Astrocyte (in vitro differentiated cells and primary cell): ENCODE measurements at regions not wholly inside any gene's neighbourhood (a gene's known extent, or its start where the extent isn't known, plus 50 kb on each side); places are given as distances from the start of the nearest gene placed in this dataset.

ENCODE experiments used
- DNase-seq: peaks from one replicate; pipeline ENCODE4 v3.0.0-alpha.2; 2010; ENCODE audit warnings: low read depth
- FAIRE-seq: peaks from 2 replicates; lab custom pipeline; 2011; peaks lifted over from hg19 to GRCh38; lab: Jason Lieb, UNC
- H2AFZ ChIP-seq: 2 replicates; pipeline ENCODE4 v1.6.0; 2012; ENCODE audit warnings: low read depth, low read length, inconsistent platforms
- H3K27ac ChIP-seq: 2 replicates; pipeline ENCODE4 v1.5.1; 2011; ENCODE audit warnings: low read depth, low read length, inconsistent platforms
- H3K27me3 ChIP-seq: 2 replicates; pipeline ENCODE4 v1.6.0; 2011; ENCODE audit warnings: low read length, inconsistent platforms; ENCODE audit not compliant: insufficient read depth
- H3K36me3 ChIP-seq: 2 replicates; pipeline ENCODE4 v1.5.1; 2011; ENCODE audit warnings: low read length, inconsistent platforms; ENCODE audit not compliant: insufficient read depth
- H3K4me1 ChIP-seq: 2 replicates; pipeline ENCODE4 v1.5.1; 2011; ENCODE audit warnings: low read length, inconsistent platforms; ENCODE audit not compliant: insufficient read depth
- H3K4me2 ChIP-seq: 2 replicates; pipeline ENCODE4 v1.6.0; 2012; ENCODE audit warnings: low read length, inconsistent platforms
- H3K4me3 ChIP-seq: 2 replicates; pipeline ENCODE4 v1.5.1; 2011; ENCODE audit warnings: low read depth, mild to moderate bottlenecking, low read length, inconsistent platforms; ENCODE audit not compliant: insufficient read depth
- H3K79me2 ChIP-seq: 2 replicates; pipeline ENCODE4 v1.6.0; 2012; ENCODE audit warnings: mild to moderate bottlenecking, low read length, inconsistent platforms; ENCODE audit not compliant: insufficient read depth
- H3K9ac ChIP-seq: 2 replicates; pipeline ENCODE4 v1.6.0; 2012; ENCODE audit warnings: mild to moderate bottlenecking, low read length, inconsistent platforms
- H3K9me3 ChIP-seq: 2 replicates; pipeline ENCODE4 v1.5.1; 2012; ENCODE audit warnings: low read depth, mild to moderate bottlenecking, low read length, inconsistent platforms; ENCODE audit not compliant: insufficient read depth
- H4K20me1 ChIP-seq: 2 replicates; pipeline ENCODE4 v1.6.0; 2012; ENCODE audit warnings: low read length, inconsistent platforms; ENCODE audit not compliant: insufficient read depth
- H3K27ac Mint-ChIP-seq: one replicate; pipeline ENCODE4 v1.8.0; 2021; ENCODE audit warnings: mild to moderate bottlenecking, mixed read lengths; ENCODE audit not compliant: unreplicated experiment
- H3K27me3 Mint-ChIP-seq: one replicate; pipeline ENCODE4 v1.8.0; 2021; ENCODE audit warnings: low read depth, mixed read lengths; ENCODE audit not compliant: unreplicated experiment
- H3K36me3 Mint-ChIP-seq: one replicate; pipeline ENCODE4 v1.8.0; 2021; ENCODE audit warnings: low read depth, mixed read lengths; ENCODE audit not compliant: unreplicated experiment
- H3K4me1 Mint-ChIP-seq: one replicate; pipeline ENCODE4 v1.8.0; 2021; ENCODE audit warnings: low read depth, mixed read lengths; ENCODE audit not compliant: unreplicated experiment
- H3K4me3 Mint-ChIP-seq: one replicate; pipeline ENCODE4 v1.8.0; 2021; ENCODE audit warnings: mild to moderate bottlenecking, moderate library complexity, mixed read lengths; ENCODE audit not compliant: unreplicated experiment
- H3K9me3 Mint-ChIP-seq: one replicate; pipeline ENCODE4 v1.8.0; 2021; ENCODE audit warnings: mild to moderate bottlenecking, mixed read lengths; ENCODE audit not compliant: unreplicated experiment
- EZH2 ChIP-seq: IDR thresholded peaks from 2 replicates; pipeline ENCODE4 v1.6.1; 2012; ENCODE audit warnings: mild to moderate bottlenecking, low read length, inconsistent platforms; ENCODE audit not compliant: insufficient read depth
- TF ChIP-seq, protein P1 (sequence below): IDR thresholded peaks from 2 replicates; pipeline ENCODE4 v1.5.1; 2011; ENCODE audit warnings: low read depth, mild to moderate bottlenecking, inconsistent platforms, low read length, moderate library complexity; ENCODE audit not compliant: insufficient read depth

DNA sequence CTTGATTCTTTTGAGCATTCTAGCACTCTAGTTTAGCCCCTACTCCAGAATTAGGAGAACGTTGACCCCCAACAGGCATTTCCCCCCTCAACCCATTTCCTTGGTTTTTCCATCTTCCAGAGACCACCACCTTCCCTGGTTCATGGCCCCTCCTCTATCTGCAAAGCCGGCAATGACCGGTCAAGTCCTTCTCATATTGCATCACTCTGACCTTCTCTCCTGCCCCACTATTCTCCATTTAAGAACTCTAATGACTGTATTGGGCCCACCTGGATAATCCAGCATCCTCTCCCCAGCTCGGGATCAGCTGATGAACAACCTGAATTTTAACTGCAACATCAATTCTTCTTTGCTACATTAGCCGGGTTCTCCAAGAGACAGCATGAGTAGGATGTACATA, 437.4 kb downstream of the NPHP4 start:
- Mint-ChIP-seq H3K4me1 (no peaks in the 10 kb centered on the region), H3K9me3 (peaks cover 12% of the 10 kb centered on the region), H3K27me3 (peaks cover 9% of the 10 kb centered on the region), H3K36me3 (no peaks in the 10 kb centered on the region), H3K4me3 (no peak overlapping the region), H3K27ac (no peak overlapping the region)
- Histone ChIP-seq H3K36me3 (no peaks in the 10 kb centered on the region), H3K4me1 (no peaks in the 10 kb centered on the region), H4K20me1 (no peaks in the 10 kb centered on the region), H3K79me2 (no peaks in the 10 kb centered on the region), H3K27me3 (no peaks in the 10 kb centered on the region), H3K4me2 (no peak overlapping the region), H3K9me3 (peaks cover 9% of the 10 kb centered on the region), H3K4me3 (no peak overlapping the region), H2AFZ (no peak overlapping the region), H3K27ac (no peak overlapping the region), H3K9ac (no peak overlapping the region)
- DNase-seq = no peak
- no peak for TF ChIP-seq EZH2
- TF ChIP-seq, protein P1, sequence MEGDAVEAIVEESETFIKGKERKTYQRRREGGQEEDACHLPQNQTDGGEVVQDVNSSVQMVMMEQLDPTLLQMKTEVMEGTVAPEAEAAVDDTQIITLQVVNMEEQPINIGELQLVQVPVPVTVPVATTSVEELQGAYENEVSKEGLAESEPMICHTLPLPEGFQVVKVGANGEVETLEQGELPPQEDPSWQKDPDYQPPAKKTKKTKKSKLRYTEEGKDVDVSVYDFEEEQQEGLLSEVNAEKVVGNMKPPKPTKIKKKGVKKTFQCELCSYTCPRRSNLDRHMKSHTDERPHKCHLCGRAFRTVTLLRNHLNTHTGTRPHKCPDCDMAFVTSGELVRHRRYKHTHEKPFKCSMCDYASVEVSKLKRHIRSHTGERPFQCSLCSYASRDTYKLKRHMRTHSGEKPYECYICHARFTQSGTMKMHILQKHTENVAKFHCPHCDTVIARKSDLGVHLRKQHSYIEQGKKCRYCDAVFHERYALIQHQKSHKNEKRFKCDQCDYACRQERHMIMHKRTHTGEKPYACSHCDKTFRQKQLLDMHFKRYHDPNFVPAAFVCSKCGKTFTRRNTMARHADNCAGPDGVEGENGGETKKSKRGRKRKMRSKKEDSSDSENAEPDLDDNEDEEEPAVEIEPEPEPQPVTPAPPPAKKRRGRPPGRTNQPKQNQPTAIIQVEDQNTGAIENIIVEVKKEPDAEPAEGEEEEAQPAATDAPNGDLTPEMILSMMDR = no peak
- no peak for FAIRE-seq

DNA sequence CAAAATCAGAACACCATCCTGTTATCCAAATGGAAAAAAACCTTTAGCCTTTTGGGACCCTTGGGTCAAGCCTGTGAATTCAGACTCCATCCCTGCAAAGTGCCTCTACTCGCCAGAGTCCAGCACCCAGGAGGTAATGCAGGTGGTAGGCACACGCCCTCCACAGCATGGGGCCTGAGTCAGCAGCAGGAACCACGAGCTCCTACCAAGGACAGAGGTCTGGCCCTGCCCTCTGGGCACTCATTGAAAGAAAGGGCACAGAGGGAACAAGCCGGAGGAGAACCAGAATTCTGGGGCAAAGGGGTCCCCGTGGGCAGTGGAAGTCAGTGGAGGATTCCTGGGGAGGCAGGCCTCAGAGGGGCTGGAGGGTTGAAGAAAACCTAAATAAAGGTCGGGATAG, 438.1 kb downstream of the NPHP4 start:
- no peak overlapping the region for H3K4me3 Mint-ChIP-seq
- Histone ChIP-seq H3K36me3 (no peaks in the 10 kb centered on the region), H3K4me2 (no peak overlapping the region), H3K27me3 (no peaks in the 10 kb centered on the region), H2AFZ (no peak overlapping the region), H3K9me3 (peaks cover 9% of the 10 kb centered on the region), H3K9ac (no peak overlapping the region), H3K79me2 (no peaks in the 10 kb centered on the region), H3K4me1 (no peaks in the 10 kb centered on the region), H3K27ac (no peak overlapping the region), H4K20me1 (no peaks in the 10 kb centered on the region), H3K4me3 (no peak overlapping the region)
- no peak for TF ChIP-seq EZH2
- no peaks in the 10 kb centered on the region for H3K4me1 Mint-ChIP-seq
- no peak for FAIRE-seq
- DNase-seq = no peak
- peaks cover 12% of the 10 kb centered on the region for H3K9me3 Mint-ChIP-seq
- peaks cover 13% of the 10 kb centered on the region for H3K27me3 Mint-ChIP-seq
- H3K27ac Mint-ChIP-seq = no peak overlapping the region
- H3K36me3 Mint-ChIP-seq = no peaks in the 10 kb centered on the region

DNA sequence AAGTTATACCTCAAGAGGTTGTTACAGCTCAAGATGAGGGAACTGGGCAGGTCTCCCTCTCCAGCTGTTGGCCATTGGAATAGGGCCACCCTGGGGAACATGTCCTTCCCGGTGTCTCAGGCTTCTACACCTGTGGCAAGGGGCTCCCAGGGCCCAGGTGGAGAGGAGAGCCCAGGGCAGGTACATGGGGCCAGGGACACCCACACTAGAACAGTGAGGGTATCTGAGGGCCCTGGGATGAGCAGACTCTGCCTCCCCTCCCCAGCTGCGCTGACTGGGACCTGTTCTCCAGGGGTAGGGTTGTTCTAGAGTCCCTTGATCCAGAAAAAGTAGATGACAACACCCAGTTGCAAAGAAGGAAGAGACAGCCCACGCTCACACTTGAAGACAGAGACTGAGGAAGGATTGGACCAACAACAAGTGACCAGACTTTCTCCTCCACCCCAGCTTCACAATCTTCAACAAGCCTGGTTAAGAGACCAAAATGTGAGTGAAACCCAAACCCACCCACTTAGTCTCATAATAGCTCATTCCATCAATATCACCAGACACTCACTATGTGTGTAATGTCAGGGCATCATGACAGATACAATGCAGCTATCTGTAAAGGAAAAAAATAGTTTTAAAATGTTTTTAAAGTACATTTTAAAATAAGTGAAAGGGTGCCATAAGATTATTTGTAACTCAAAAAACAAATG, 439.3 kb downstream of the NPHP4 start:
- no peaks in the 10 kb centered on the region for H3K27me3 ChIP-seq
- H3K9ac ChIP-seq = no peak overlapping the region
- Mint-ChIP-seq H3K4me3 (no peak overlapping the region), H3K9me3 (peaks cover 7% of the 10 kb centered on the region), H3K36me3 (no peaks in the 10 kb centered on the region), H3K4me1 (no peaks in the 10 kb centered on the region), H3K27me3 (peaks cover 15% of the 10 kb centered on the region), H3K27ac (no peak overlapping the region)
- TF ChIP-seq EZH2 = no peak
- TF ChIP-seq, protein P1 = no peak
- H3K36me3 ChIP-seq = no peaks in the 10 kb centered on the region
- FAIRE-seq (no peak), DNase-seq (no peak)
- H2AFZ ChIP-seq = no peak overlapping the region
- no peak overlapping the region for H3K4me3 ChIP-seq
- H3K9me3 ChIP-seq = peaks cover 9% of the 10 kb centered on the region
- H3K4me2 ChIP-seq = no peak overlapping the region
- H3K79me2 ChIP-seq = no peaks in the 10 kb centered on the region
- no peak overlapping the region for H3K27ac ChIP-seq
- no peaks in the 10 kb centered on the region for H4K20me1 ChIP-seq
- no peaks in the 10 kb centered on the region for H3K4me1 ChIP-seq
